NB4 (cell line): ENCODE measurements at regions not wholly inside any gene's neighbourhood (a gene's known extent, or its start where the extent isn't known, plus 50 kb on each side); places are given as distances from the start of the nearest gene placed in this dataset.

ENCODE experiments used
- CTCF ChIP-seq: IDR thresholded peaks from one replicate; pipeline ENCODE4 v1.5.1; 2012; ENCODE audit warnings: low read depth, low read length
- POLR2A ChIP-seq: IDR thresholded peaks from 2 replicates; pipeline ENCODE4 v1.6.1; 2011; ENCODE audit warnings: mild to moderate bottlenecking; ENCODE audit not compliant: insufficient read length; ENCODE audit errors: extremely low read depth

- TF ChIP-seq CTCF, result no peak
- TF ChIP-seq POLR2A, result no peak
Measured at GRCh38 chr2:15803543-15804245, 136.7 kb upstream of the MYCN start.
